ENCODE measurements at regions not wholly inside any gene's neighbourhood (a gene's known extent, or its start where the extent isn't known, plus 50 kb on each side); places are given as distances from the start of the nearest gene placed in this dataset.

- in situ Hi-C loops (cut with HindIII; ENCODE audit: low sequenced_read_pairs): no loop called here
Observed at GRCh38 chr6:139765825-139766285, 391.4 kb upstream of the CITED2 start.

- in situ Hi-C loops (cut with HindIII; ENCODE audit: low sequenced_read_pairs): no loop called here
Observed at GRCh38 chr6:139764498-139764986, 390.1 kb upstream of the CITED2 start.

GRCh38 chr6:139763468-139764210 is 389.2 kb upstream of the CITED2 start:
- in situ Hi-C loops (cut with HindIII; ENCODE audit: low sequenced_read_pairs): no loop called here

- in situ Hi-C loops (cut with HindIII; ENCODE audit: low sequenced_read_pairs): no loop called here
Observed at GRCh38 chr6:139762587-139763031, 388.2 kb upstream of the CITED2 start.

GRCh38 chr6:139760128-139760527 is 385.7 kb upstream of the CITED2 start:
- in situ Hi-C loops (cut with HindIII; ENCODE audit: low sequenced_read_pairs): no loop called here

GRCh38 chr6:139759086-139759485 is 384.6 kb upstream of the CITED2 start:
- in situ Hi-C loops (cut with HindIII; ENCODE audit: low sequenced_read_pairs): no loop called here

GRCh38 chr6:139758209-139758611 is 383.8 kb upstream of the CITED2 start:
- in situ Hi-C loops (cut with HindIII; ENCODE audit: low sequenced_read_pairs): no loop called here

GRCh38 chr6:139757784-139758183 is 383.3 kb upstream of the CITED2 start:
- in situ Hi-C loops (cut with HindIII; ENCODE audit: low sequenced_read_pairs): no loop called here

- in situ Hi-C loops (cut with HindIII; ENCODE audit: low sequenced_read_pairs): no loop called here
Observed at GRCh38 chr6:139756381-139756780, 381.9 kb upstream of the CITED2 start.

GRCh38 chr6:139754898-139755775 is 380.7 kb upstream of the CITED2 start:
- in situ Hi-C loops (cut with HindIII; ENCODE audit: low sequenced_read_pairs): no loop called here

GRCh38 chr6:139753198-139753861 is 378.9 kb upstream of the CITED2 start:
- in situ Hi-C loops (cut with HindIII; ENCODE audit: low sequenced_read_pairs): no loop called here

- in situ Hi-C loops (cut with HindIII; ENCODE audit: low sequenced_read_pairs): no loop called here
Observed at GRCh38 chr6:139752086-139752485, 377.6 kb upstream of the CITED2 start.

GRCh38 chr6:139751179-139751578 is 376.7 kb upstream of the CITED2 start:
- in situ Hi-C loops (cut with HindIII; ENCODE audit: low sequenced_read_pairs): no loop called here

- in situ Hi-C loops (cut with HindIII; ENCODE audit: low sequenced_read_pairs): no loop called here
Observed at GRCh38 chr6:139748353-139749146, 374.1 kb upstream of the CITED2 start.

- in situ Hi-C loops (cut with HindIII; ENCODE audit: low sequenced_read_pairs): no loop called here
Observed at GRCh38 chr6:139747154-139747553, 372.7 kb upstream of the CITED2 start.

- in situ Hi-C loops (cut with HindIII; ENCODE audit: low sequenced_read_pairs): no loop called here
Observed at GRCh38 chr6:139744891-139745290, 370.4 kb upstream of the CITED2 start.

- in situ Hi-C loops (cut with HindIII; ENCODE audit: low sequenced_read_pairs): no loop called here
Observed at GRCh38 chr6:139743664-139744437, 369.4 kb upstream of the CITED2 start.

- in situ Hi-C loops (cut with HindIII; ENCODE audit: low sequenced_read_pairs): no loop called here
Observed at GRCh38 chr6:139742671-139743070, 368.2 kb upstream of the CITED2 start.

- in situ Hi-C loops (cut with HindIII; ENCODE audit: low sequenced_read_pairs): no loop called here
Observed at GRCh38 chr6:139738801-139739455, 364.5 kb upstream of the CITED2 start.

Data from DLD1 (cell line).